Stimulated activated naive CD4-positive, alpha-beta T cell (primary cell): ENCODE measurements at regions not wholly inside any gene's neighbourhood (a gene's known extent, or its start where the extent isn't known, plus 50 kb on each side); places are given as distances from the start of the nearest gene placed in this dataset.

Experiments used
- DNase-seq, 6 experiments: peaks; one replicate each; lab custom pipeline; 2025; lab: John Stamatoyannopoulos, UW

DNA sequence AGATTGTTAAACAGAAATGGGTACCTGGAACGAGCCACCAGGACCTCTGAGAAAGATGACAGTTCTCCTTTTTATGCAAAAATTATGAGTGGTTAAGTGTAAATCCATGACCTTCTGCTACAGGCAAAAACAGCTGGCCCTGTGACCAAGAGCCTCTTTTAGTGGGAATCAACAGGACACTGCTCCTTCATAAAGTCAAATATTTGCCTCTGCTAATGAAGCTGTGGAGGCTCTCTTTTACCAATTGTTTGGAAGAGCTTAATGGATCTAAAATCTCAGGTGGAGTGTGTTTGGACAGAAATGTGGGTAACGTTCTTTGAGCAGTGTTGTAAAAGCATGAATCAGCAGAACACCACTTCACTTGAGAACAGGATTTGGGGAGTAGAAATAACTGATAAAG, 117.5 kb upstream of the PCSK2 start:
- no peak for DNase-seq

DNA sequence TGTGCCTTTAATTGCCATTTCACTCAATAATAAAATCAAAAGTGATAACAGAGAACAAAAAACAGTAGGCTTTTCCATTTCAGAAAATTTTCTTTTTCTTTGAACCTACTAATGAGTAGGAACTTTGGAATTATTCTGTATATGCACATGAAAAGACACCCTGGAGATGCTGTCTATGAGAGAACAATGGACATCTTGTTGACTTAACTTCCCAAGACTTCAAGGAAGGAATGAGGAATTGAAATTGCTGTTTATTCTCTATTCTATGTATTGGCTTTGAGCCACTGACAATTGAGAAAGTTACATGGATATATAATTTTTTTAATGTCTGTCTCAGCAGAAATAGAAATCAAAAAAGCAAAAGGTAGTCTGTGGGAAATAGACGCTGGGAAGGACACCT, 98.6 kb upstream of the PCSK2 start:
- DNase-seq, result no peak

DNA sequence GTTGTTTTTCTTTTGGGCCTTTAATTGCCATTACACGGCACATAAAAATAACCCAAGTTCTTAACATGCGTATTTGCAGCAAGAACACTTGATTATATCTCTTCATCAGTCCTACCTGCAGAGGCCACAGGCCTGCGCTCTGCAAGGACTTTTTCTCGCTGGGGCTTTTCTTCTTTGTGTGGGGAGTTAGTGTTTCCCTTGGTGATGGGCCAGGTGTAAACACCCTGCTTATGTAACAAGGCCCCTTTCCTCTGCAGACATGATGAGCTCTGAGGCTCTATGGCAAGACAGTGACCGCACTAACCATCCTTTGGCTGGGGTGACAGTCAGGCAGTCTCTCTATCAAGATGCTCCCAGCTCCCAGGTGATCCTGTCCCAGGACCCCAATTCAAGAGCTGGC, 97.8 kb upstream of the PCSK2 start:
- DNase-seq, result no peak

DNA sequence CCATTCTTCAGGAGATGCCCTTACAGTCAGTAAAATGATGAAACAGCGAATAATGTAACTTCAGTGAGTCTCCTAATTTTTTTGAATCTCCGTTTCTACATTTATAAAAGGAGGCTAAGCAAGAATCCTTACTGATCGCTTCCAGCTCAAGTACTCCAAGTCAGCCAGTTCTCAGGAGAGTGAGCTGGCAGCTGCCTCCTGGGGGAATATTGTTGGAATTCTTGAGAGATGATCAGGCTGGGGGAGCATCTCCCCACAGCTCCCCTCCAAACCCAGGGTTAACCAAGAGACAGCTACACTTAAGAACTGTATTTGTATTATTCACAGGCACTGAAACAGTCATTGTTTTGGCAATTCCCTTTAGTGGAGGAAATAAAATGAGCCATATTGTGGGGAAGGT, 89.1 kb upstream of the PCSK2 start:
- DNase-seq, result no peak

- DNase-seq, result no peak
Measured at GRCh38 chr20:17138237-17138636, 88.6 kb upstream of the PCSK2 start.

DNA sequence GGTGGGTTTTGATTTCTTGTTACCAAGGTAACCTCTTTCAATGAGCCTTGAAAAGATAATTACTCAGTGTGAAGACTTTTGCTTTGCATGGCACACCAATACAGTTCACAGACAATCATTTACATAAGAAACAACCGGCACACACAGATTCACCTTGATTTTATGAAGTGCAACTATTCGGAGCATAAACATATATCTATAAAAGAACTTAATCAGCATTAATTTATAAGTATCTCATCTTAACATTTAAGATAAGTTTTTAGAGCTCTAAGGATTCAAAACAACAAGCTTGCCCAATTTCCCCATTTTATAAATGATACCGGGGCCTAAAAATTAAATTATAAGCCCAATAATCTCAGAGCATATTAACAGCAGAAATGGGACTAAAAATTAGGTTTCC, 85.9 kb upstream of the PCSK2 start:
- no peak for DNase-seq

DNA sequence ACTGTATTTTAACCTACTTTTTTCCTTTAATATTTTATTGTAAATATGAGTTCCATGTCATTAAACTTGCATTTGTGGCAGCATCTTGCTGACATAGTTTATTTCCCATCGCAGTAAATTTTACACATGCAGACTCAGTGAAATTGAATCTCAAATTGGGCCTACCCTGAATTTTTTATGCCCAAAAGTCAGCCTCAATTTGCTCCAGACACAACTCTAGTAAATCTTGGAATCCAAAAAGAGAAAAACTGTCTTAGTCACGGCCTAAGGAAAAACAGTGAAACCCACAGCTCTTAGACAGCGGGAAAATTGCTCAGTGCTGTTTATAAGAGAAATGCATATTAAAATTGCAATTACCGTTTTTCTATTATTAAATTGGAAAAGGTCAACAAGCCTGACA, 85.3 kb upstream of the PCSK2 start:
- DNase-seq, result no peak

GRCh38 chr20:17142666-17143065, 84.2 kb upstream of the PCSK2 start:
- DNase-seq, result no peak

GRCh38 chr20:17150858-17151257, 76.0 kb upstream of the PCSK2 start:
- no peak for DNase-seq

DNA sequence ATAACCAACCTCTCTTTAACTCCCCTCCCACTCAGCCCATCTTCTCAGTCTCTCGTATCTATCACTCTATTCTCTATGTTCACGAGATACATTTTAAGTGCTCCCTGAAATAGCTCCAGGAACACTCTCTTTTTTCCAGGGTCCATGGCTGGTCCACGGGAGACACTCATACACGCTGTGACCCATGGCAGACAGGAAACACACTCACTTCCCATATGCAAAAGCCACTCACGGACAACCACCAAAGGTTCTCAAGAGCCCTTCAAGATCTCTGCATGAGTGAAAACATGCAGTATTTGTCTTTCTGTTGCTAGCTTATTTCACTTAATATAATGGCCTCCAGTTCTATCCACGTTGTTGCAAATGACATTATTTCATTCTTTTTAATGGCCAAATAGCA, 71.4 kb upstream of the PCSK2 start:
- DNase-seq, result no peak

DNA sequence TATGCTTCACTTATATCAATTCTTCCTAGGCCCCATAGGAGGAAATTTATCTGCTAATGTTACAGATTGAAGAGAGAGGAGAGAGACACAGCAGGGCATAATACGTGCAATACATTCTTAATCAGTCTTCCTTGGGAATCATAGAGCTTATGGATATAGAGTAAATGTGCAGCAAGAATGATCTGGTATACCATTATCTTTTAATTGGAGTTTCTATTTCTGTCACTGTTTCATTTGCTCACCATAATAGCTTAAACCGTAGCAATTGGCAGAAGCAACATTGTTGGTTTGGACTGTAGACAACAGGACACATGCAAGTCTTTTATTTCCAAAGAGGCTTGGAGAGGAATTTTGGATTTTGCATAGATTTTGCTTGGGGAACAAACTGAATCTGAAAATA, 68.1 kb upstream of the PCSK2 start:
- DNase-seq, result no peak

DNA sequence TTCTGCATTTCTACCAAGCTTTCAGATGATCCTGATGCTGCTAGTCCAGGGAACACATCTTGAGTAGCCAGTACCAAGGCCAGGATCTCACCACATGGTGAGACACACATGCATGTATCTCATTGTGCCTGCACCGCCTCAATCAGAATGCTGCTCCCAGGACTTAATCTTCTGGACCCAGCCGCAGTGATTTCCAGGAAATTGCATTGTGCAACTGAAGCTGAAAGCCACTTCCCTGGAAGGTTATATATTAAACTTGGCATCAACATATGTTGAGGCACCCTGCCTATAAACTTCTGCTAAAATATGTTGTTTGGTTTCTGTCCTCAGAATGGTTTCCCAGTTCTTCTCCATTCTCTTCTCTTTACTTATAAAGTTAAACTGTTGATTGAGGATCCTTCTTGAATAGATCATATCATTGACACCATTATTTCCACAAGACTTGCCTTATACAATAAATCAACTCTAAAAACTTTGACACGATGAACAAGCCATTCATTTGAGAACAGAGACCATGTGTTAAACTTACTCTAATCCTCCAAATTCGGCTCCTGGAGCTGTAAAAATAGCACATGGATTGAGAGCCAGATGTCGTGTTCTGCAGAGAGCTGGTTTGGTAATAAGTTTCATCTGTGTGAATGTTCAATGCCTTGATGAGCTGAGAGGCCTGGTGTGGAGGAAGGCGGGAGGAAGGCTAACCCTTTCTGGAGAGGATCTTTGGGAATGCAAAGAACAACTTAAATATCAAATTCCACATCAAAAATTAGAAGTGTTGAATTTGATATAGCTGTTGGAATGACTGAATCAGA, 65.0 kb upstream of the PCSK2 start:
- no peak for DNase-seq

- DNase-seq, result no peak
Measured at GRCh38 chr20:17168026-17168612, 58.7 kb upstream of the PCSK2 start.

- DNase-seq, result no peak
Measured at GRCh38 chr20:17169585-17170136, 57.2 kb upstream of the PCSK2 start.

DNA sequence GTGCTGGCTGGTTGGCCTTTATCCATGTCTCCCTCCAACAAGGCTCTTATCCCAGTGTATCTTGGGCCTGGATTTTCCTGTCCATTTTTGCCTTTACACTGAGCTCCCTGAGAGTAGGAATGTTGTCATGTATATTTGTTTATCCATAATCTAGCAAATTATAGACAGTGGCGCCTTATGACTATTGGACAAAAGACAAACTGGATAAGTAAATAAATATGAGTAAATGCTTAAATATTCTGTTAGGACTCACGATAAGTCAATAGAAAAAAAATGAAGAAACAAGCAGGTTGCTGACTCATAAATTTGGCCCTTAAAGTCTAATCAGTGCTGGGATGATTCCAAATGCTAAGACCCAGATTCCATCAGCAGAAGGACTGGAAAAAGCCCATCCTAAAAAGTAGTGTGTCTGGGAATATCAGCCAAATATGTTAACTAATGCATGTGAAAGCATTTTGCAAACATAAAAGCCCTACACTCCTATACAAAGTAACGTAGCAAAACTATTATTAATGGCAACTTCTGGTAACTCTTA, 55.0 kb upstream of the PCSK2 start:
- DNase-seq, result no peak

- DNase-seq, result no peak
Measured at GRCh38 chr20:17172836-17173516, 53.9 kb upstream of the PCSK2 start.
